Amygdala (tissue), 56 donors: ENCODE measurements at regions not wholly inside any gene's neighbourhood (a gene's known extent, or its start where the extent isn't known, plus 50 kb on each side); places are given as distances from the start of the nearest gene placed in this dataset.
A peak's percentile ranks its signal among the peaks of the same experiment; 100 is the strongest.

Source experiments
- DNase-seq, 56 donors: peaks; one replicate each; lab custom pipeline; 2025; lab: John Stamatoyannopoulos, UW

DNA sequence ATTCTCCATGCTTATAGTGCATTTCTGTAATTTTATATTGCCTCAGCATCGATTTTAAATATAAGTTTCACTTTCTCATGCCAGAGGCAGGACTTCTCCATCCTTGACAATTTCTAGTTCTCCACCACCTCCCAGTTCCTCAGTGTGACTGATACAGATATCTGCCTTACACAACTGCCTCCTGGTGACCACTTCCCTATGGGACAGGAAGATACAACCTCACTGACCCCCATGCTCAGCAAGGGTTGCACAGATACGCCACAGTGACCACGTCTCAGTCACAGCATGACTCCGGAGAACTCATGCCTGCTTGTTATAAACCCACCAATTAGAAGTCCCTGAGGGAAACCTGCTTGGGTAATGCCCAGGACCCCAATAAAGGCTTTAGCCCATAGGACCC is 284.0 kb upstream of the MC4R start:
- DNase-seq, result no peak

DNA sequence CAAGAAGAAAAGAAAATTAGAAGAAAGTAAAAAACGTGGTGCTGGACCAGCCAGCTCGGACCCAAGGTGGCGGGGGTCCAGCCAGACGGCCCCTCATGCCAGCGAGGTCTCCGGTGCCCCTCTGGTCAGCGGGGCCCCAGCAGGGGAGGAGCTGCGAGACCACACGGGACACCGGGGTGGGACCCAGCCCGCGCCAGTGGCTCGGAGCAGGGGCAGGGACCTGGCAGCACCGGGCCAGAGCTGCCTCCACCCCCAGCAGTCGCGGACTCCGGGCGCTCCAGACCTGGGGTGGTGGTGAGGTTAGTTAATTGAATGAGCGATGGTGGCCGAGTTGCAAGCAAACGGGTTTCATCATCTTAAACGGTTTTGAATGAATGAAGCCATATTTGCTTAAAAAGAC is 289.9 kb upstream of the MC4R start:
- no peak for DNase-seq

DNA sequence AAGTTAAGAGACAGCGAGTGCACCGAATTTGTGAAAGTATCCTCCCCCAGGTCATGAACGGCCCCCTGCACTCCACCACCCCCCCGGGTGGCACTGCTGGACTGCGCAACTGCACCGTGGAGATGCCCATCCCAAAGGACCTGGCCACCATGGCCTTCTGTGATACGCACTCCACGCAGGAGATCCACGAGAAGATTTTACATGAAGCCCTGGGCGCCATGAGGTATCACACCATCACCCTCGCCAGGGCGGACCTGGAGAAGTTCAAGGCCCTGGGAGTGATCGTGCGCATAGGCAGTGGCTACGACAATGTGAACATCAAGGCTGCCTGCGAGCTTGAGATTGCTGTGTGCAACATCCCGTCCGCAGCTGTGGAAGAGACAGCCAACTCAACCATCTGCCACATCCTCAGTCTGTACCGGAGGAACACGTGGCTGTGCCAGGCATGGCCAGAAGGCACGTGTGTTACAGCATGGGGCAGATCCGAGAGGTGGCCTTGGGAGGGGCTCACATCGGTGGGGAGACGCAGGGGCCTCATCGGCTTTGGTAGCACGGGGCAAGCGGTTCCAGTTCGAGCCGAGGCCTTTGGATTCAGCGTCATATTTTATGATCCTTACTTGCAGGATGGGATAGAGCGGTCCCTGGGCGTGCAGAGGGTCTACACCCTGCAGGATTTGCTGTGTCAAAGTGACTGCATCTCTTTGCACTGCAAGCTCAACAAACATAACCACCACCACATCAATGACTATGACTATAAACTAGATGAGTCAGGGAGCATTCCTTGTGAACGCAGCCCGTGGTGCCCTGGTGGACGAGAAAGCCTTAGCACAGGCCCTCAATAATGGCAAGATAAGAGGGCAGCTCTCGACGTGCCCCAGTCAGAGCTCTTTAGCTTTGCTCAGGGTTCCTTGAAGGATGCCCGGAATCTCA is 290.8 kb upstream of the MC4R start:
- no peak for DNase-seq

DNA sequence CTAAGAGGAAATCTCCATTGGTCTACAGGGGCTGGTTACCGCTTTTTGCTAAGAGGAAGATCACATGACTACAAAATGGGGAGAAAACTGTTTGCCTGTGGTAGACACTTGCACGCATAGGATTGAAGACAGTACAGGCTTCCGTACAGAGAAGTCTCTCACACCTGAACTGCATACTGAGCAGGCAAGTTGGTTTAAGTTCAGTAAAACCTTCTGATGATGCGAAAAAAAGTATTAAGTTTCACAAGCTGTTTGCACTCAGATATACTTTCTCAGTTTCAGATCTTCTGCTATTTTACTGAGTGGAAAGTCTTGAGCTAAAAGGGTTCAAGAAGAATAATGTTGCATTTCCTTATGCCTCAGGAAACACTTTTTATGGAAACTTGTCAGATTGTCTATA is 292.2 kb upstream of the MC4R start:
- no peak for DNase-seq

DNA sequence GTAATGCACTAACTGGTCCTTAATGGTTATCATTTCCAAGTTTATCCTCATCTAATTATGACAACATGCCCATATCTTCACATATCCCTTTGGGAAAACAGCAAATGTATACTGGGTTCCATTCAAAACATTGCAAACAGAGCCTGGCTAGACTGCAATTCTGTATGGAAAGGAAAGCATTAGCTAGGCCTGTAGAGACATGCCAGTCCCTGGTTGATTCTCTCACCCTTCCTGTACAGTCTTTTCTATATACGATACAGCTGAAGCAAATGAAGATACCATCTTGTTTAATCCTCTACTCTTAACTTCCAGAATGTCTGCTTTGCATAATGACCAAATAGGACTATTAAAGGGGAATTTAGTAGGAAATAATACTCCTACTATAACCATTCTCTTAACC is 294.4 kb upstream of the MC4R start:
- no peak for DNase-seq

DNA sequence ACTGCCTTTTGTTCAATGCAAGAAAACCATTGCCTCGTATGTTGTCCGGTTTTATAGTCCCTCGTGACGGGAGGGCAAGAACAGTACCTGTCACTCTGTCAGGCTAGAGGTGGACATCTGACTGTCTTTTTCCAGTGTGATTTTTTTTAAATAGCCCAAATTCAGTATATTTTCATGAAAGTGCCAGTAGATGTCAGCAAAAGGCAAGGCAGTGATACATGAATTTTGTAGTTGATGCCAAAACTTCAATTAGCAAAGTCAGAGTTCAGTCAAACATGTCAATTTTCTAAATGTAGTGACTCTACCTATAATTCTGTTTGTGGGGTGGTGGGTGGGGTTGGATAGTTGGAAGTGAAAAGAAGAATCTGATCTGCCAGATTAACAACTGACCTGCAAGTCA is 296.0 kb upstream of the MC4R start:
- no peak for DNase-seq

DNA sequence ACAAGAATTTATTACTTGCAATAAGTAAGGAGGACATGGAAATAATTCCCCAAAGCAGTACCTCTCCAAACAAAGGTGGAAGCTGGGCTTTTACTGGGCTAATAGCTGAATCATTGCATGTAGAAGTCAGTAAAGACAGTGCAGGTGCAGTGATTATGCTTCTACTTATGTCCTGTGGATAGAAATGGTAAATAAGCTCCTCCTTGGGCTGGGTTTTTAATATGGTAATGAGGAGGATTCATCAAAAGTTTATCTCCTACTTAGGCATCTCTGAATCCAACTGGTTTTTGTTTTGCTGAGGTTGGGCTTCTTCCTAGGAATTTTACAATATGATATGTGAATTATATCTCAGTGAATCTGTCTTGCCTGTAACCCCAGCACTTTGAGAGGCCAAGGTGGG is 297.4 kb upstream of the MC4R start:
- DNase-seq, result no peak

DNA sequence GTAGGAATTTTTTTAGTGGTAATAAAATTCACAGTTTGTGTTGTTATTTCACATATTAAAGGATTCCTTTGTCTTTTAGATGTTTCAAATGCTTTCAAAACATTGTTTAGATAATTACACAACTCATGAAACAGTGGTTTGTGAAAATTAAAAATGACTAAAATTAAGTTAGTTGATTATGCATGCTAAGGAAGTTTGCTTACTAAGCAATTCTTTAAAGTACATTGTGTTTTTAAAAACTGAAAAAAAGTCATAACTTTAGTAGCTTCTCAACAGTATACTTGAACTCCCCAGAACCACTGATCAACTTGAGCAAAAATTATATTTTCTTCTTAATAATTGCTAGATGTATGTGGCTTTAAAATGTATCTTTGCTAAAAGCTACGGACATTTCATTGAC is 298.4 kb upstream of the MC4R start:
- no peak for DNase-seq

DNA sequence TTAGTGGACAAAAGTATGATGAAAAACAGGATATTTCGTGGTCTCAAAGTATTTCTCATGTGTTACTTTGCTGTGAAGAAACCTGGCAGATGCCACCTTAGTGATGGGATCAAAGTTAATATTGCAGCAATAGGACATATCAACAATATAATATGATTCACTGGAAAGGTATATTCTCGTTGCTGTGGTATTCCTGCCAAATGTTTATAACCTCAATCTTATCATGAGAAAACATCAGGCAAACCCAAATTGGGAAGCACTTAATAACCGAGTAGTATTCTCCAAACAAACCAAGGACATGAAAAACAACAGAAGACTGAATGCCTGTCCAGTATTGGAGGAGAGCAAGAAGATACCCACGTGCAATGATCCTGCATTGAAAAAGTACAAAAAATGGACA is 302.6 kb upstream of the MC4R start:
- no peak for DNase-seq

DNA sequence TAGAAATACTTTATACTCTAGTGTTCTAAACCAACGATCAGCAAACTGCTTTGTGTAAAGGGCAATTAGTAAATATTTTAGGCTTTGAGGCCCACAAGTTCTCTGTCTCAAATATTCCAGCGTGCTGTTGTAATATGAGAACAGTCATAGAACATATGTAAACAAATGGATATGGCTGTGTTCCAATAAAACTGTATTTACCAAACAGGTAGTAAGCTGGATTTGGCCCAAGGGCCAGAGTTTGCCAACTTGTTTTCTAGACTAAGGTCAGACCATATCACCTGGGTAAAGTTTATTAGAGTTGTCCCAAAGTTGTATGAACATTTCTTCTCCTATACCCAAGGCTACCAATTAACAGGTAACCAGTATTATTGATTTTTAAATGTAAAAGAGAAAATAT is 303.2 kb upstream of the MC4R start:
- DNase-seq, result no peak

DNA sequence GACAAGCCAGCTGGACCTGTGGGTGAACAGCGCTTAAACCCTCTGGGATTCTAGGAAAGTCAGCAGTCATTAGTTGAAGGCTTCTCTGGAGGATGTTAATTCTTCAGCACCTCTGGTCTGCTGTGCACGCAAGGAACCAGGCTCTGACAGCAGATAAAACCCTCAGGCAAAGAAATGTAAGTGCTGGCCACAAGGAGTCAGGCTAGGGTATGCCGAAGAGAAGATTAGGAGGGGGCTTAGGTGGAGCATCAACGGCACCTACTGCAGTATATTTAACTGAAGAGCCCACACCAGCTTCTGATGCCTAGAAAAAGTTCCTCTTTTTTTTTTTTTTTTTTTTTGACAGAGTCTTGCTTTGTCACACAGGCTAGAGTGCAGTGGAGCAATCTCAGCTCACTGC is 304.2 kb upstream of the MC4R start:
- no peak for DNase-seq

DNA sequence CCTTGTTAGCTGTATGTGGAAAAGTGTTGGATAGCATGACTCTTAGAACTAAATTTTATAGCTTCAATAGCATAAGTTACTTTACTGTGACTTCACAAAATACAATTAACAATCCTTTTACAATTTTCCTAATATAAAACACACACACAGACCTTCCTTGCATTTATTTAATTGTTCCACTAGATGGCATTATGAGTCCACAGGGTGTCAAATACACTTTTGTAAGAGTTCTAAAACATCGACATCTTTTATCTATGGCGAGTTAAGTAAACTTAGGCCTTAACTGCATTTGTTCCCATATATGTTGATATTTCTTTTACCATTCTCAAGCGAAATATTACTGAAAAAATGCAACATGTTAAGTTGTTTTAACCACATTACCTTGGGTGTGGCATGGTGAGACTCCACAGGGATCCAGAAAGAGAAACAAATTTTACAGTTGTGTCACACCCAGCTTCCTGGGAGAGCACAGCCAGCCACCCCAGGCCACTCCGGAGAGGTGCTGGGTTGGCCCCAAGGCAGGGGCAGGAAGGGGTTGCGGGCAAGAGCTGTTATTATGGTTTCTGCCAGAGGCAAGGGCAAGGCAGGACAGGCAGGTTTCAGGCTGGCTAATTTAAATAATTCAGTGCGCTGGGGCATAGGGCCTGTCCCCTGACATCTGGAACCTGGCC is 312.4 kb upstream of the MC4R start:
- DNase-seq, result peak in 1 of 56 donors; percentile 2

DNA sequence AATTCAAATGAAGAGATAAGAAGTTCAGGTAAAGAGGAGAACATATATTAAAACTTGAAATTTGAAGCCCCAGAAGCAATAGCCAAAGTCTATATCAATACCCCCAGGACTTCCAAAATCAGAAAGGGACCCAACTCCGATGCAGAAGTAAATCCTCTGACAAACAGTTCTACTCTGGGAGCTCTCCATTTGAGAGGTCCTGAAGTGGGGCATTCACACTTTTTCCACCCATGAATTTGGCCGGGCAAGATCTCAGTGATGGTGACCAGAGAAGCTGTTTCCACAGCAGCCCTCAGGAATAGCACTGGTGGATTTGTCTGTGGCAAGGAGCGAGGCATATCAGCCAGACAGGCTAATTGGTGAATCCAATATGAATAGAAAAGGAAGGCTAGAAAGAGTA is 313.6 kb upstream of the MC4R start:
- no peak for DNase-seq

DNA sequence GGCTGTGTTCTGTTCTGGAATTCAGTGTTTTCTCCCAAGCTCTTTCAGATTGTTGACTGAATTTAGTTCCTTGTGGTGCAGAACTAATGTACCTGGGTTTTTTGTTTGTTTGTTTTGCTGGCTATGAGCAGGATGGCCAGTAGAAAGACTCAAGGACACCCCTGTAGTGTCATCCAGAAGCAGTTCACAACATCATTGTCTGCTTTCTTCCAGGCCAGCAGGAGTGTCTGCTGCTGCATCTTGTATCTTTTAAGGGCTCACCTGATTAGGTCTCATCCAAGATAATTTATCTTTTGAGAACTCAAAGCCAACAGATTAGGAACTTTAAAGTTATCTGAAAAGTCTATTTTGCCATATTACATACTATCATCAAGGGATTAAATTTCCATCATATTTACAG is 318.5 kb upstream of the MC4R start:
- no peak for DNase-seq

DNA sequence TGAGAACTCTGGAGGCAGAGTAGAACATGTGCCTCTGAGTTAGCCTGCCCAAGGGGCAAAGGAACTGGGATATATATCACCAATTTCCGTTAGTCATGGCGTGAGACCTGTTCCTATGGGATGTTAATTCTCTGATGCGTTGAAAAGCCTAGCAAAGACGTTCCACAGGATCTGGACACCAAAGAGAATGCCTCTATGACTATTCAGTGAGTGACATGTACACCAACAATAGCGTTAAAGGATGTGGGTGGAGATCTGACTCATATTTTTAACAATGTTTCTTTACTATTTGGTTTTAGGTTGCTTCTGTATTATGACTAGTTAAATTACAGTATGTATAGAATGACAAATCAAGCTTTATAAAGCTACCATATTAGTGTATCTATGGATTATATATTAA is 320.9 kb upstream of the MC4R start:
- no peak for DNase-seq

DNA sequence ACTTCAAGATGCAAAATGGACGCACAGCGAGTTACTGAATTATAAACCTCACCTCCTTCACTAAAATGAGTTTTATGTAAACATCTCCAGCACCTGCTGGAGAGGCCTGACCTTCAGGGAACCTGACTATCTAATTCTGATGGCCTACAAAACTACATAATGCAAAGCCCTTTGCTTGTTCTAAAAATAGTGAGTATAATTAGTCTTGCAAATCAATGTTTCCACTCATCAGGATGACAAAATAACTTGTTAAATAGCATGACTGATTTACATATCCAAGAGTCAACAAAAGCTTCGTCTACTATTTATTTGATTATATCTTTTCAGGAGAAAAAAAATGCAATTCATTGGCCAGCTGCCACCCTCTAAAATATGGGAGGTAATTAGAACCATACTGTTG is 326.3 kb upstream of the MC4R start:
- no peak for DNase-seq

DNA sequence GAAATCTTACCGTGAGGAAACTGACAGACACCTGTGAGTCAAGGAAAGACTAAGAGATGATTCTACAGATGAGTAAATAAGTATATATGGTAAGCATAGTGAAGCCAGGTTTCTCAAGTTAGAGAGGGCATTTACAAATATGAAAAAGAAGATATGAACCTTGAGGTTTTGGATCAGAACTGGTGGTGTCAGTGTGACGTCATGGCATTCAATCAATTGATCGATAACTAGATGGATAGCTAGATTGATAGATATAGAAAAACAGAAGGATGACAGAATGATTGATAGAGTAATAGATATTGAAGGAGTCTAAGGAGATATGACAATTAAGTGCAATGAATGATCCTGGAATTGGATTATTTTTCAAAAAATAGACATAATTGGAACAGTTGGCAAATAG is 350.2 kb upstream of the MC4R start:
- DNase-seq, result no peak

DNA sequence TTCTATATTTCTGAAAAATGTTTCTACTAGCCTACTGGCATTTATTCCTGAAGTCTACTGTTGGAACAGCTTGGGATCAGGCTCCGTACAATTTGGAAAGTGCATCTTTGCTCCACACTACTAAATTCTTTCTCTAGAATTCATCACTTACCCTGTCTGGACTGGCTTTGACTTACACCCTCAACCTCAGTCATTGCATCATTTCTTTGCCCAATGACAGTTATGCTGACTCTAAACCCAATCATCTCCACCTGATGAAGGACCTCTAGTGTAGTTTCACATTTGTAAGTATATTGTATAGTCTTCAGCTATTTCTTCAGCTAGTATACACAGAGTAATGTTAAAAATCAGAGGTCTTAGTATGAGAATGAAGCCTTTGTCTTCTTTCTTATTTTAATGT is 359.6 kb upstream of the MC4R start:
- DNase-seq, result no peak

DNA sequence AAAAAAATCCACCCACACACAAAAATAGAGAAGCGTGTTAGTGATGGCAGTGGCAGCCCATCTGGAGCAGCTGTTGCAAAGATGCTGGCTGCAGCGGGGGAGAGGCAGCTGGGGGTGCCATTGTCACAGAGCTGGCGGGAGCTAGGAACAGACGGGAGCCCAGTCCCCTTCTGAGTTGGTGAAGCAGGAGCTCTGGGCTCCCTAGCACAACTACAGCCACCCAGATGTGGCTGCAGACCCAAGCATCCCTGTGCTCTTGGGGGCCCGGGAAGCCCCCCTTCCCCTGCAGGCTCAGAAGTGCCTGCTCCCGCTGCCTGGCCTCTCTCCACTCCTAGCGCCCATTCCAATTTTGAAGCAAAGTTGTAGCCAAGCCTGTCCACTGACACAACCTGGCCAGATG is 366.6 kb upstream of the MC4R start:
- DNase-seq, result no peak

DNA sequence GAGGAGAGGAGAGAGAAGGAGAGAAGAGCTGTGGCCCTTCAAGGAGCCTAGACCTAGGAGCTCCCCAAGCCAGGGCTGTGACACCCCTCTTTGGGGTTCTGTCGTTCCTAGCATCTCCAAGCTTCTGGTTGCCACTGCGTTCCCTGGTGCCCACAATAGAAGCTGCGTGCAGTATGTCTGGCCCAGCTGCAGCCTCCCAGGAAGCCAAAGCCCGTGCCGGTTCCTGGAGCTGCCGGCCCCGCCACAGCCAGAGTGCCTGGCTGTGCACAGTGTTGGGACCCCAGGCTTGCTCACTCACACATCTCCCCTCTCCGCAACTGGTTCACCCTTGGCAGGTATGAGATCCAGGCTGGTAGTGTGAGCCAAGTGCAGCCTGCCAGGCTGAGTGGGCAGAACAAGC is 367.7 kb upstream of the MC4R start:
- no peak for DNase-seq

DNA sequence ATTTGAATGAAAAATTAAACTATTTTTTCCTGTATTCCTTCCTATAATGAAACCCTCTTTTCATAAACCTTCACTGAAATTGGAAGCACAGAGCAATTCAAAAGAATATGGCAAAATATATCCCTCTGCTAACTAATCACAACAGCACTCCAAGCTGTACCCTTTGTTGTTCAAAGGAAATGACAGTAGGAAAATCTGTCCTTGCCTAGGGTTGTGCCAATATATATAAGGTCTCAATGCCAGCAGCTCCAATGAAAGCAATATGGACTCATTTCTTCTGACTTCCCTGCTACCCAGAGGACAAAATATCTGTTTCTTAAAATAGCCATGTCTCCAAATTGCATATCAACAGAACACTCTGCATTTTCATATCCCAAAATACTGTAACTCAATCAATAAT is 373.9 kb upstream of the MC4R start:
- no peak for DNase-seq

DNA sequence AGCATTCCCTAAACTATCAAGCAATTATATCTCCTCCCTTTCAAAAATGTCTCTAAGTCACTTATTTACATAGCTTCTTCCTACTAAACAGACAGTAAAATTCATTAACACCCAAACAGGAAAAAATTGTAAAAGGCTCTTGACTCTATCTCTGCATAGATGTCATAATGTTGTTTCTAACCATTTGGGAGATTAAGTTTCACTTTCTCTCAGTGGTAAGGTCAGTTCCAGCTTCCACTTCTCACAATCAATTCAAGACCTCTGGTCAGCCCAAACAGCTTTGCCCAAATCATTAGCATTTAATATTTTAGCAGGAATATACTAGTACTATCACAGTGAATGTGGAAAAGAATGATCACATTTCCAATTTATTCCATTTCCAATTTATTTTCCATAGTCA is 374.3 kb upstream of the MC4R start:
- no peak for DNase-seq
